Sigmoid colon (tissue), 6 donors: ENCODE measurements at regions not wholly inside any gene's neighbourhood (a gene's known extent, or its start where the extent isn't known, plus 50 kb on each side); places are given as distances from the start of the nearest gene placed in this dataset.

Experiments
- DNase-seq: peaks from one replicate; pipeline ENCODE4 v3.0.0-alpha.2; 2019
- H3K27ac ChIP-seq, 4 donors: fragments of 200-600 bp; sonication (generic); one replicate each; pipeline ENCODE4 v1.5.1; 2016 to 2019; ENCODE audit warnings: mild to moderate bottlenecking in 1 of 4
- H3K27me3 ChIP-seq, 3 donors: fragments of 200-600 bp; sonication (generic); one replicate each; pipeline ENCODE4 v1.5.1; 2019; ENCODE audit warnings: mild to moderate bottlenecking in 1 of 3
- H3K36me3 ChIP-seq, 4 donors: fragments of 200-600 bp; sonication (generic); one replicate each; pipeline ENCODE4 v1.5.1; 2016 to 2019
- H3K4me1 ChIP-seq, 4 donors: fragments of 200-600 bp; sonication (generic); one replicate each; pipeline ENCODE4 v1.5.1; 2017 to 2019
- H3K4me3 ChIP-seq, 4 donors: fragments of 200-600 bp; sonication (generic); one replicate each; pipeline ENCODE4 v1.5.1; 2017 to 2019; ENCODE audit warnings: mild to moderate bottlenecking in 2 of 4, moderate library complexity in 1 of 4
- H3K9me3 ChIP-seq, 4 donors: fragments of 200-600 bp in 3 of 4; sonication (generic) in 3 of 4; one replicate each; pipeline versions ENCODE4 v1.5.1 to v1.6.1; 2013 to 2019
- EP300 ChIP-seq, 4 donors: sonication (generic); formaldehyde crosslinking; IDR thresholded peaks; one replicate each; pipeline ENCODE4 v1.6.1; 2017; ENCODE audit warnings: antibody characterized with exemption in 4 of 4
- POLR2A ChIP-seq, 2 donors: fragments of 450-650 bp; IDR thresholded peaks; one replicate each; pipeline ENCODE4 v1.6.1; 2016; ENCODE audit warnings: antibody characterized with exemption in 2 of 2, mild to moderate bottlenecking in 2 of 2, moderate library complexity in 2 of 2
- POLR2AphosphoS5 ChIP-seq, 4 donors: sonication (generic); formaldehyde crosslinking; IDR thresholded peaks; one replicate each; pipeline ENCODE4 v1.6.1; 2017; ENCODE audit warnings: antibody characterized with exemption in 4 of 4
- WGBS, 2 donors: extraction: QIAGEN DNeasy Blood & Tissue Kit; methylation state at CpG; one replicate each; pipeline ENCODE4 v1.1.7; 2013; 5-methylcytosine and 5-hydroxymethylcytosine counted together
- intact Hi-C: fragments of 100-400 bp; cut with DNase I; formaldehyde crosslinking; loops from one replicate; pipeline ENCODE4 v1.15.1; 2023
- TF ChIP-seq, protein P1 (sequence below), 4 experiments: fragments of 450-650 bp in 3 of 4; fragments of 200-600 bp in 1 of 4; IDR thresholded peaks; one replicate each; pipeline ENCODE4 v1.5.1; 2016 to 2019; ENCODE audit warnings: antibody characterized with exemption in 4 of 4, mild to moderate bottlenecking in 3 of 4, moderate library complexity in 2 of 4
- donor health status: healthy with polysubstance abuse.
- donor health status: healthy.

DNA sequence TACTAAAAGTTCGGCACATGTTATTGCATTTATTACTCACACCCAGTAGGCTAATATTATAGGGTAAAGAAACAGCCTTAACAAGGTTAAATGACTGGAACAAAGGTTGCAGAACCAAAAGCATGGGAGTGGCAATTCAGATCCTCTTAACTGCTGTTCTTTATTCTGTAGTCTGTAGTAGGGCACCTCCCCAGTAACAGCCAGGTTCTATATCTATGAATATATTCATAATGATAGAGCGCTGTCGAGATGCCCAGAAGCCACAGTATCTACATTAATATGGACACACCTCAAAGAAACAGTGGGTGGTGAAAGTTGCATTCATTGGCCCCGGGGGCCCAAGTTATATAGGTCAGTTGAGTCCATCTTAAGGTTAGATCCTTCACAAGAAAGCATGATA is 340.9 kb upstream of the THRB start:
- Histone ChIP-seq H3K4me3 (no peak overlapping the region), H3K27me3 (no peaks in the 10 kb centered on the region), H3K27ac (no peak overlapping the region), H3K4me1 (peaks cover 0 to 31% (median 14%) of the 10 kb centered on the region in 4 donors), H3K36me3 (no peaks in the 10 kb centered on the region), H3K9me3 (no peaks in the 10 kb centered on the region)
- intact Hi-C loops, result loop anchor here (10.0 kb wide), 1 partner anchor 759 kb away; no protein-coding TSS in a partner anchor
- DNase-seq, result no peak
- 75 to 84% methylated on average over 4 of the region's 4 CpGs for WGBS, 2 donors
- TF ChIP-seq, protein P1, sequence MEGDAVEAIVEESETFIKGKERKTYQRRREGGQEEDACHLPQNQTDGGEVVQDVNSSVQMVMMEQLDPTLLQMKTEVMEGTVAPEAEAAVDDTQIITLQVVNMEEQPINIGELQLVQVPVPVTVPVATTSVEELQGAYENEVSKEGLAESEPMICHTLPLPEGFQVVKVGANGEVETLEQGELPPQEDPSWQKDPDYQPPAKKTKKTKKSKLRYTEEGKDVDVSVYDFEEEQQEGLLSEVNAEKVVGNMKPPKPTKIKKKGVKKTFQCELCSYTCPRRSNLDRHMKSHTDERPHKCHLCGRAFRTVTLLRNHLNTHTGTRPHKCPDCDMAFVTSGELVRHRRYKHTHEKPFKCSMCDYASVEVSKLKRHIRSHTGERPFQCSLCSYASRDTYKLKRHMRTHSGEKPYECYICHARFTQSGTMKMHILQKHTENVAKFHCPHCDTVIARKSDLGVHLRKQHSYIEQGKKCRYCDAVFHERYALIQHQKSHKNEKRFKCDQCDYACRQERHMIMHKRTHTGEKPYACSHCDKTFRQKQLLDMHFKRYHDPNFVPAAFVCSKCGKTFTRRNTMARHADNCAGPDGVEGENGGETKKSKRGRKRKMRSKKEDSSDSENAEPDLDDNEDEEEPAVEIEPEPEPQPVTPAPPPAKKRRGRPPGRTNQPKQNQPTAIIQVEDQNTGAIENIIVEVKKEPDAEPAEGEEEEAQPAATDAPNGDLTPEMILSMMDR (IDR thresholded peaks at IDR 0.05), result no peak
- no peak for TF ChIP-seq POLR2AphosphoS5 (IDR thresholded peaks at IDR 0.05)
- no peak for TF ChIP-seq POLR2A (IDR thresholded peaks at IDR 0.05)

DNA sequence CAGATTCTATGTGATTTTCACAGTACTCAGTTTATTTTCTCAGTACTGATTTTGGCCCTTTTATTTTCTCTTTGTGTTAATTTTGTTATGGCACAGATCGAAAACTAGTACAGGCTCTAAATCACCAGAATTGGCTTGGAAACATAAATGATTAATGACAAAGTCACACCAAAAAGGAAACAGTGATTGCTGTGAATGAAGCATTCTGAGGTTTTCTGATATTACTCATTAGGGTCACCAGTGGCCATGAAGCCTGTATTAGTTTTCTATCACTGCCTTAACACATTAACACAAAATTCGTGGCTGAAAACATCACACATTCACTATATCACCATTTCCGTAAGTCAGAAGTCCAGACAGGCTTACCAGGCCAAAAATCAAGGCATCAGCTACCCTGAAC is 343.0 kb upstream of the THRB start:
- peaks cover 0 to 35% (median 19%) of the 10 kb centered on the region in 4 donors for H3K4me1 ChIP-seq
- H3K27ac ChIP-seq, result peak overlapping the region in 3 of 4 donors; percentile 24 to 59 (median 56)
- intact Hi-C loops, result loop anchor here (10.0 kb wide), 1 partner anchor 757 kb away; no protein-coding TSS in a partner anchor
- WGBS, 2 donors, result 76% methylated on average over 3 of the region's 3 CpGs
- H3K4me3 ChIP-seq, result no peak overlapping the region
- no peak for DNase-seq
- no peaks in the 10 kb centered on the region for H3K9me3 ChIP-seq
- H3K27me3 ChIP-seq, result no peaks in the 10 kb centered on the region
- no peaks in the 10 kb centered on the region for H3K36me3 ChIP-seq
- TF ChIP-seq EP300 (IDR thresholded peaks at IDR 0.05) (no peak), POLR2AphosphoS5 (IDR thresholded peaks at IDR 0.05) (no peak), POLR2A (IDR thresholded peaks at IDR 0.05) (no peak)
- TF ChIP-seq, protein P1 (IDR thresholded peaks at IDR 0.05), result no peak

DNA sequence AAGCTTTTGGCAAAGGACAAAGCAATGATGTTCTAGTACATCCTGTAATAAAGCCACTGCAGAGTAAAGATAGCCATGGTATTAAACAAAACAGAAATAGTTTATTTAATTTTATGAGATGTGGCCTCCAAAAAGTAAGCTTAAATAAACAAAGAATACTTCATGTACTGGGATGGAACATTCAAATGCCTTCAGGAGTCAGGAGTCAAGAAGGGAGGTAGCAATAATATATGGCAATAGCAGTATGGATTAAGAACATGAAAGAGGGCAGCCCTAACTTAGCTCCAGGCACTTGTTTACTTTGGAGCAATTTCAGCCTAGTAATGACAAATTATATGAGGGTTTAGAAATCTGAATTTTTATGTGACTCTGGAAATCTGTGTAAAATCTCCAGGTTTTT is 343.9 kb upstream of the THRB start:
- no peak overlapping the region for H3K4me3 ChIP-seq
- no peaks in the 10 kb centered on the region for H3K36me3 ChIP-seq
- H3K27ac ChIP-seq, result peak overlapping the region in 3 of 4 donors; percentile 24 to 59 (median 56)
- TF ChIP-seq EP300 (IDR thresholded peaks at IDR 0.05) (peak in 2 of 4 donors; percentile 39 to 46), POLR2A (IDR thresholded peaks at IDR 0.05) (no peak), POLR2AphosphoS5 (IDR thresholded peaks at IDR 0.05) (peak in 3 of 4 donors; percentile 52 to 80 (median 64))
- TF ChIP-seq, protein P1 (IDR thresholded peaks at IDR 0.05), result no peak
- DNase-seq, result no peak
- no peaks in the 10 kb centered on the region for H3K9me3 ChIP-seq
- H3K4me1 ChIP-seq, result peaks cover 0 to 35% (median 19%) of the 10 kb centered on the region in 4 donors
- H3K27me3 ChIP-seq, result no peaks in the 10 kb centered on the region
- intact Hi-C loops, result loop anchor here (10.0 kb wide), 1 partner anchor 756 kb away; no protein-coding TSS in a partner anchor

DNA sequence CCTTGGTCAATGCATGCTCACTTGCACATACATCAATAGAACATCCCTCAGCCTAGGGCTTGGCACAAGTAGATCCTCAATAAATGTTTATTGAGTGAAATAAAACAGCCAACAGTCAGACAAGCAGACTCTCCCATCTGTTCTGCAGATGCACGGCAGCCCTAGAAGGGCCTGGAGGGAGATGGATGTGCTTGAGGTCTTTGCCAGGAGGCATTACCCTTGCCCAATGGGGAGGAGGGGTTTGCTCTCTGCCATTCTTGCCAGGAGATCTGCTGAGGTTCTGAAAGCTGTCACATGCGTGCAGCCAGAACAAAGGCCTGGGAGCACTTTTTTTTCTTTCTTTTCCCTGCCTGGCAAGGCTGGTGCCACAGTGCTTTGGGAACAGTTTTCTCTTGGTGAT is 349.3 kb upstream of the THRB start:
- Histone ChIP-seq H3K4me1 (peaks cover 0 to 51% (median 23%) of the 10 kb centered on the region in 4 donors), H3K27ac (peak overlapping the region in 3 of 4 donors; percentile 48 to 60 (median 53))
- WGBS, 2 donors, result 31 to 54% methylated on average over 2 of the region's 2 CpGs

More for the DNA sequence above, 349.3 kb upstream of the THRB start:
- no peaks in the 10 kb centered on the region for H3K9me3 ChIP-seq
- H3K27me3 ChIP-seq, result no peaks in the 10 kb centered on the region
- H3K36me3 ChIP-seq, result no peaks in the 10 kb centered on the region
- intact Hi-C loops, result loop anchor here (5.0 to 10.0 kb wide), 2 partner anchors 191 to 583 kb away; partner anchors contain the start of gene RARB
- TF ChIP-seq POLR2A (IDR thresholded peaks at IDR 0.05) (no peak), EP300 (IDR thresholded peaks at IDR 0.05) (peak in 1 of 4 donors; percentile 65), POLR2AphosphoS5 (IDR thresholded peaks at IDR 0.05) (peak; percentile 72 to 92 (median 84))
- TF ChIP-seq, protein P1 (IDR thresholded peaks at IDR 0.05), result no peak
- DNase-seq, result peak; percentile 90
- no peak overlapping the region for H3K4me3 ChIP-seq
